AG09319 (cell line): ENCODE measurements at regions not wholly inside any gene's neighbourhood (a gene's known extent, or its start where the extent isn't known, plus 50 kb on each side); places are given as distances from the start of the nearest gene placed in this dataset.

Experiments used
- DNase-seq: peaks from one replicate; pipeline ENCODE4 v3.0.0-alpha.2; 2010; ENCODE audit warnings: low read depth; ENCODE audit errors: extremely low read depth
- TF ChIP-seq, protein P1 (sequence below): IDR thresholded peaks from 2 replicates; pipeline ENCODE4 v1.5.1; 2011; ENCODE audit warnings: low read depth, mild to moderate bottlenecking, inconsistent platforms, low read length, moderate library complexity

- TF ChIP-seq, protein P1, sequence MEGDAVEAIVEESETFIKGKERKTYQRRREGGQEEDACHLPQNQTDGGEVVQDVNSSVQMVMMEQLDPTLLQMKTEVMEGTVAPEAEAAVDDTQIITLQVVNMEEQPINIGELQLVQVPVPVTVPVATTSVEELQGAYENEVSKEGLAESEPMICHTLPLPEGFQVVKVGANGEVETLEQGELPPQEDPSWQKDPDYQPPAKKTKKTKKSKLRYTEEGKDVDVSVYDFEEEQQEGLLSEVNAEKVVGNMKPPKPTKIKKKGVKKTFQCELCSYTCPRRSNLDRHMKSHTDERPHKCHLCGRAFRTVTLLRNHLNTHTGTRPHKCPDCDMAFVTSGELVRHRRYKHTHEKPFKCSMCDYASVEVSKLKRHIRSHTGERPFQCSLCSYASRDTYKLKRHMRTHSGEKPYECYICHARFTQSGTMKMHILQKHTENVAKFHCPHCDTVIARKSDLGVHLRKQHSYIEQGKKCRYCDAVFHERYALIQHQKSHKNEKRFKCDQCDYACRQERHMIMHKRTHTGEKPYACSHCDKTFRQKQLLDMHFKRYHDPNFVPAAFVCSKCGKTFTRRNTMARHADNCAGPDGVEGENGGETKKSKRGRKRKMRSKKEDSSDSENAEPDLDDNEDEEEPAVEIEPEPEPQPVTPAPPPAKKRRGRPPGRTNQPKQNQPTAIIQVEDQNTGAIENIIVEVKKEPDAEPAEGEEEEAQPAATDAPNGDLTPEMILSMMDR, result no peak
- no peak for DNase-seq
Measured at GRCh38 chr12:14281539-14281938, 83.9 kb upstream of the ATF7IP start.

DNA sequence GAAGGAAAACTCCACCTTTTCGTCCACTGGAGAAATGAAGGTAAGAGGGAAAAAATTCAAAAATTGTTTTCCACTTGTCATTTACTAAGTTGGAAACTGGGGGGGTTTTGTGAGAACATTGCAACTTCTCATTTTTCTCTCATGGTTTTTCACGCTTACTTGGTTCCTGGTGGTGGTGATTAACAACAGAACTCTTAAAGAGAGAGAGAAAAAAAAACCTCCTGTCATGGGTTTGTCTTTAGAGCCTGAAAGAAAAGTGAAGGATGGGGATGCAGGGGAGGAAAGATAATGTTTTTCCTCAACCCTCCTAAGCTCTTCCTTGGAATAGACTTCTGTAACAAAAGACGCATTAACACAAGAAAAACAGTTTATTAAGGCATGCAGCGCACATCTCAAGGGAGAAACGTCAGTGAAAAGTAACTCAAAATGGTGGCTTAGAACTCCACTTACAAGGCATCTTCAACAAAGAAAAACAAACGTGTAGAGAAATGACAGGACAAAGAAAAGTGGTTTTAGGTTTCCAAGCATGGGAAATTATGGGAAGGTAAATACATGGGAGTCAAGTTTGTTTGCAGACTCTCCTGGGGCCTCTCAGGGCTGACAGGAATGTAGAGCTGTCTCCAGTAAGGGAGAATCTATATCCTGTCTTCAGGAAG, 81.9 kb upstream of the ATF7IP start:
- DNase-seq, result no peak
- TF ChIP-seq, protein P1, result no peak

- TF ChIP-seq, protein P1, result no peak
- DNase-seq, result no peak
Measured at GRCh38 chr12:14284184-14284722, 81.2 kb upstream of the ATF7IP start.

GRCh38 chr12:14289601-14290000, 75.9 kb upstream of the ATF7IP start:
- TF ChIP-seq, protein P1, result no peak
- no peak for DNase-seq

GRCh38 chr12:14290951-14291350, 74.5 kb upstream of the ATF7IP start:
- TF ChIP-seq, protein P1, result no peak
- no peak for DNase-seq

- no peak for DNase-seq
- TF ChIP-seq, protein P1, result no peak
Measured at GRCh38 chr12:14303661-14304155, 61.8 kb upstream of the ATF7IP start.

DNA sequence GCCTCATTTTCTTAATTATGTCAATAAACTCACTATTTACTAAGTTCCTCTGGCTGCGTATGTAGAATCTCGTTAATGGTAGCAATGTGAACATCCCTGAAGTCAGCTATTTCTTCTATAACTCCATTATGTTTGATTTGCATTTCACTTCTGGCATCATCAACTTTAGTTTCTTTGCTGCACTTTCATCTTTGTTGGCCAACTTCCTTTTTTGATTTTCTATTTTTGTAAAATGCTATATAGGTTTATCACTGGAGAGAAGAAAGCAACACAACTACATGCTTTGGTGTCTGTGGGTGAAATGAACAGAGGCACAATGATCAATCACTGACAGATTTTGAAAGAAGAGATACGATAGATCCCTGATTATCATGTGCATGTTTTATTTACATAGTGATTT, 58.5 kb upstream of the ATF7IP start:
- TF ChIP-seq, protein P1, result no peak
- DNase-seq, result no peak
